GM23338 (cell line): ENCODE measurements at regions not wholly inside any gene's neighbourhood (a gene's known extent, or its start where the extent isn't known, plus 50 kb on each side); places are given as distances from the start of the nearest gene placed in this dataset.

Source experiments
- ATAC-seq: fragments of 200-7000 bp; cut with Tn5 transposase; 3 replicates; pipeline ENCODE4 v1.9.1; 2020
- DNase-seq: peaks from one replicate; pipeline ENCODE4 v3.0.0-alpha.2; 2015; ENCODE audit warnings: low spot score
- H2AFZ ChIP-seq: fragments of 200-600 bp; sonication (generic); 2 replicates; pipeline ENCODE4 v1.8.0; 2016; ENCODE audit warnings: antibody characterized with exemption, mild to moderate bottlenecking, moderate library complexity
- H3F3A ChIP-seq: fragments of 200-600 bp; sonication (generic); replicated peaks from 2 replicates; pipeline ENCODE4 v1.8.0; 2017; ENCODE audit warnings: antibody characterized with exemption, mixed run types, low read depth
- H3K27ac ChIP-seq: fragments of 200-600 bp; sonication (generic); 2 replicates; pipeline ENCODE4 v1.6.1; 2016; ENCODE audit warnings: low read depth
- H3K27me3 ChIP-seq: fragments of 200-600 bp; sonication (generic); 2 replicates; pipeline ENCODE4 v1.8.0; 2016; ENCODE audit warnings: mild to moderate bottlenecking, mixed run types, moderate library complexity; ENCODE audit not compliant: insufficient read depth
- H3K36me3 ChIP-seq: fragments of 200-600 bp; sonication (generic); 2 replicates; pipeline ENCODE4 v1.8.0; 2016; ENCODE audit warnings: mild to moderate bottlenecking; ENCODE audit not compliant: insufficient read depth
- H3K4me1 ChIP-seq: fragments of 200-600 bp; sonication (generic); 2 replicates; pipeline ENCODE4 v1.8.0; 2016; ENCODE audit warnings: mild to moderate bottlenecking, moderate library complexity; ENCODE audit not compliant: insufficient read depth
- H3K4me2 ChIP-seq: fragments of 200-600 bp; sonication (generic); 2 replicates; pipeline ENCODE4 v1.7.1; 2017; ENCODE audit warnings: mixed run types
- H3K4me3 ChIP-seq: fragments of 200-600 bp; sonication (generic); 2 replicates; pipeline ENCODE4 v1.6.1; 2016; ENCODE audit warnings: mixed run types
- H3K79me2 ChIP-seq: fragments of 200-600 bp; sonication (generic); replicated peaks from 2 replicates; pipeline ENCODE4 v1.8.0; 2017; ENCODE audit warnings: mild to moderate bottlenecking; ENCODE audit not compliant: insufficient read depth
- H3K9me2 ChIP-seq: fragments of 200-600 bp; sonication (generic); 2 replicates; pipeline ENCODE4 v1.8.0; 2017; ENCODE audit not compliant: insufficient read depth
- H4K20me1 ChIP-seq: fragments of 200-600 bp; sonication (generic); replicated peaks from 2 replicates; pipeline ENCODE4 v1.8.0; 2017; ENCODE audit warnings: mild to moderate bottlenecking; ENCODE audit not compliant: insufficient read depth
- H3K27ac Mint-ChIP-seq: 2 replicates; pipeline ENCODE4 v1.8.0; 2020; ENCODE audit warnings: inconsistent platforms, mild to moderate bottlenecking, moderate library complexity, mixed read lengths
- H3K27me3 Mint-ChIP-seq: 3 replicates; pipeline ENCODE4 v1.8.0; 2022; ENCODE audit warnings: low read depth, mild to moderate bottlenecking, moderate library complexity, mixed read lengths, inconsistent platforms; ENCODE audit not compliant: insufficient read depth, poor library complexity
- H3K36me3 Mint-ChIP-seq: 3 replicates; pipeline ENCODE4 v1.8.0; 2021; ENCODE audit warnings: low read depth, mild to moderate bottlenecking, inconsistent platforms, moderate library complexity, mixed read lengths
- H3K4me1 Mint-ChIP-seq: 3 replicates; pipeline ENCODE4 v1.8.0; 2020; ENCODE audit warnings: mild to moderate bottlenecking, inconsistent platforms, mixed read lengths
- H3K4me3 Mint-ChIP-seq: 3 replicates; pipeline ENCODE4 v1.8.0; 2021; ENCODE audit warnings: moderate library complexity, mild to moderate bottlenecking, inconsistent platforms, mixed read lengths
- H3K9me3 Mint-ChIP-seq: 3 replicates; pipeline ENCODE4 v1.8.0; 2020; ENCODE audit warnings: moderate library complexity, mild to moderate bottlenecking, inconsistent platforms, mixed read lengths
- CREB1 ChIP-seq: fragments of 250-450 bp; sonication (Bioruptor Pico); IDR thresholded peaks from 2 replicates; pipeline ENCODE4 v1.5.0; 2020; ENCODE audit warnings: low read depth, mild to moderate bottlenecking, moderate library complexity
- CTCF ChIP-seq, 2 experiments: fragments of 200-600 bp in 1 of 2; sonication (generic) in 1 of 2; conservative IDR thresholded peaks; 2 replicates each; pipeline versions ENCODE4 v1.5.1 to v1.6.1; 2016 to 2017; ENCODE audit warnings: antibody characterized with exemption in 2 of 2, low read depth in 2 of 2, mild to moderate bottlenecking in 2 of 2, moderate library complexity in 1 of 2
- ETS1 ChIP-seq: IDR thresholded peaks from 2 replicates; pipeline ENCODE4 v1.6.1; 2016; ENCODE audit warnings: antibody characterized with exemption
- EZH2 ChIP-seq: fragments of 200-600 bp; sonication (generic); IDR thresholded peaks from one replicate; pipeline ENCODE4 v1.8.0; 2017; ENCODE audit warnings: antibody characterized with exemption, mild to moderate bottlenecking, low read depth; ENCODE audit not compliant: unreplicated experiment
- EZH2phosphoT487 ChIP-seq: fragments of 200-600 bp; sonication (generic); IDR thresholded peaks from one replicate; pipeline ENCODE4 v1.8.1; 2018; ENCODE audit warnings: antibody characterized with exemption; ENCODE audit not compliant: unreplicated experiment
- JUNB ChIP-seq: IDR thresholded peaks from one replicate; pipeline ENCODE4 v1.6.1; 2016; ENCODE audit warnings: antibody characterized with exemption; ENCODE audit not compliant: unreplicated experiment
- NANOG ChIP-seq: IDR thresholded peaks from 2 replicates; pipeline ENCODE4 v1.6.1; 2016; ENCODE audit warnings: antibody characterized with exemption, borderline replicate concordance
- POLR2AphosphoS5 ChIP-seq: IDR thresholded peaks from 2 replicates; pipeline ENCODE4 v1.6.1; 2016; ENCODE audit warnings: antibody characterized with exemption, low read depth
- REST ChIP-seq: IDR thresholded peaks from one replicate; pipeline ENCODE4 v1.6.1; 2018; ENCODE audit warnings: antibody characterized with exemption; ENCODE audit not compliant: unreplicated experiment
- STAT1 ChIP-seq: IDR thresholded peaks from one replicate; pipeline ENCODE4 v1.6.1; 2016; ENCODE audit warnings: antibody characterized with exemption; ENCODE audit not compliant: unreplicated experiment
- ZNF114 ChIP-seq: fragments of 250-450 bp; sonication (Bioruptor Pico); IDR thresholded peaks from 2 replicates; pipeline ENCODE4 v1.5.0; 2020; ENCODE audit warnings: mild to moderate bottlenecking, moderate library complexity
- ZNF331 ChIP-seq: fragments of 250-450 bp; sonication (Bioruptor Pico); IDR thresholded peaks from 2 replicates; pipeline ENCODE4 v1.5.0; 2020; ENCODE audit warnings: low read depth, mild to moderate bottlenecking, moderate library complexity
- ZNF462 ChIP-seq: fragments of 250-450 bp; sonication (Bioruptor Pico); IDR thresholded peaks from 2 replicates; pipeline ENCODE4 v1.5.0; 2020; ENCODE audit warnings: mild to moderate bottlenecking, moderate library complexity

GRCh38 chr10:55183993-55184392 is 383.0 kb upstream of the PCDH15 start:
- no peak overlapping the region for H3K4me3 Mint-ChIP-seq
- H3K79me2 ChIP-seq = no peaks in the 10 kb centered on the region
- peaks cover 14% of the 10 kb centered on the region for H3K9me3 Mint-ChIP-seq
- H3K27me3 ChIP-seq = no peaks in the 10 kb centered on the region
- TF ChIP-seq REST (no peak), ZNF114 (CRISPR knock-in tag) (no peak), EZH2phosphoT487 (no peak), ETS1 (no peak), CREB1 (CRISPR knock-in tag) (no peak), POLR2AphosphoS5 (no peak), STAT1 (no peak), EZH2 (no peak), ZNF462 (CRISPR knock-in tag) (no peak), ZNF331 (CRISPR knock-in tag) (no peak), JUNB (no peak), NANOG (no peak), CTCF (conservative IDR thresholded peaks at IDR 0.05; ENCODE audit: low read depth in 2 of 2) (no peak)
- H3K4me1 Mint-ChIP-seq = no peaks in the 10 kb centered on the region
- no peaks in the 10 kb centered on the region for H3F3A ChIP-seq
- no peak for ATAC-seq
- no peaks in the 10 kb centered on the region for H3K36me3 ChIP-seq
- no peak overlapping the region for H3K27ac Mint-ChIP-seq
- H3K4me1 ChIP-seq = no peaks in the 10 kb centered on the region
- no peak overlapping the region for H2AFZ ChIP-seq
- H3K27ac ChIP-seq = no peak overlapping the region
- no peaks in the 10 kb centered on the region for H4K20me1 ChIP-seq
- H3K36me3 Mint-ChIP-seq = peaks cover 9% of the 10 kb centered on the region
- H3K27me3 Mint-ChIP-seq = peaks cover 2% of the 10 kb centered on the region
- H3K9me2 ChIP-seq = no peaks in the 10 kb centered on the region
- DNase-seq = no peak
- no peak overlapping the region for H3K4me2 ChIP-seq
- H3K4me3 ChIP-seq = no peak overlapping the region
